ENCODE measurements at regions not wholly inside any gene's neighbourhood (a gene's known extent, or its start where the extent isn't known, plus 50 kb on each side); places are given as distances from the start of the nearest gene placed in this dataset.

- no peak for TF ChIP-seq EZH2 (IDR thresholded peaks at IDR 0.05; ENCODE audit: insufficient read depth, low read length)
- no peak for TF ChIP-seq CTCF (IDR thresholded peaks at IDR 0.05; ENCODE audit: insufficient read depth, low read depth, low read length)
Measured at GRCh38 chr11:122037911-122038310, 78.1 kb downstream of the BLID start.

Data from astrocyte (in vitro differentiated cells and primary cell).